Amniotic stem cell (primary cell): ENCODE measurements at regions not wholly inside any gene's neighbourhood (a gene's known extent, or its start where the extent isn't known, plus 50 kb on each side); places are given as distances from the start of the nearest gene placed in this dataset.

Source experiments
- DNase-seq: peaks from one replicate; lab custom pipeline; 2025; lab: John Stamatoyannopoulos, UW

GRCh38 chr7:45235905-45236304 lies 78.3 kb downstream of the RAMP3 start:
- no peak for DNase-seq

DNA sequence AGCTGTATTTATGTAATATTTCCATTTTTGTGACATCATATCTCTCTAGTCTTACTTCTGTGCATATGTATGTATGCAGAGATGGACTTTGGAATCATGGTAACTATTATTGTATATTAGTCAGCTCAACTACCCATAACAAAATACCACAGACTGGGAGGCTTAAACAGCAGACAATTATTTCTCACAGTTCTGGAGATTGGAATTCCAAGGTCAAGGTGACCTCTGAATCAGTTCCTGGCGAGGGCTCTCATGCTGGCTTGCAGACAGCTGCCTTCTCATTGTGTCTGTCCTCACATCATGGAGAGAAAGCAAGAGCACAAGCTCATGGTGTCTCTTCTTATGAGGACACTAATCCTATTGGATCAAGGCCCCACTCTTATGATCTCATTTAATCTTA lies 79.1 kb downstream of the RAMP3 start:
- DNase-seq = no peak

DNA sequence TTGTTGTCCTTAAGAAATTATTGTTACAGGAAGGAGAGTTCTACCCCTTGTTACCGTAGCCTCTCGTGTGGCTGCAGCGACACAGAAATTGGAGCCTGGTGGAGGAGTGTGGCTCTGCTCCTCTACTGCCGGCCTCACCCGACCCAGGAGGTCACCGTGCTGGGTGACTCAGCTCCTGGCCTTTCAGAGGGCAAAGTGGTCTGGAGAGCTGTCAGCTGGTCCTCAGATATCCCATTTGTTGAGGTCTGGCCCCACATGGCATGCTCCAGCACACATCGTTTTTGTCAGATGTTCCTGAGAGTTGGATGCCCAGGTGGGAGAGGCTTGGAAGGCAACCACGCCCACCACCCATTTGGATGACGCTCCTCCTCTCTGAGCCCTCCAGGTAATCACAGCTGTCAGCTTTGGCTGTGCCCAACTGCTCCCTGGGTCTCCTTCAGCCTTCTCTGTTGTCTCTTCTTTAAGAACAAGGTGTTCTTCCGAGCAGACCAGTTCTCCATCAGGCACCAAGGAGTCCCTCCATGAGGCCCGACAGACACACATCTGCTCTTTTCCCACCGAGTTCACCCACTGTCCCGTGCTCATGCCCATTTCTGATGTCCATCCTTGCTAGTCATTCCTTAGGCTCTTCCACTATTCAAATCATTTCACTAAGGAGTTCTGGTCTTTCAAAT lies 80.3 kb downstream of the RAMP3 start:
- DNase-seq = no peak

DNA sequence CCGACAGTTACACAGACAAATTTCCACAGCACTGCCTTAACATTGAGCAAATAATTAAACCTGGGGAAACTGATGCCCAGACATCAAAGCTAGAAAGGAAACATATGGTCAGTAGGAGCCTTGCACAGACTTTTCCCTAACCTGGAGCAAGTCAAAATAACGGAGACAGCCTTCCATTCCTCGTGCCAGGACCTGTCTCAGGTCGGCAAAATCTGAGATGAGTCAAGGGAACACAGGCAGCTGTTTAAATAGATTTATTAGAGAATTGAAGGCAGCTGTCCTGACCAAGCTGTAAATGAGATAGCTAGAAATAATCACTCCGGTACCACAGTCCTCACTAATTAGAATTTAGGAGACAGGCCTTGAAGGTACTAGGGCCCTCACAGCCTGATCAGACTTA lies 81.2 kb downstream of the RAMP3 start:
- no peak for DNase-seq

- DNase-seq = no peak
These were observed 81.9 kb downstream of the RAMP3 start for GRCh38 chr7:45239486-45239885.

- DNase-seq = no peak
These were observed 82.7 kb downstream of the RAMP3 start for GRCh38 chr7:45240273-45240771.

DNA sequence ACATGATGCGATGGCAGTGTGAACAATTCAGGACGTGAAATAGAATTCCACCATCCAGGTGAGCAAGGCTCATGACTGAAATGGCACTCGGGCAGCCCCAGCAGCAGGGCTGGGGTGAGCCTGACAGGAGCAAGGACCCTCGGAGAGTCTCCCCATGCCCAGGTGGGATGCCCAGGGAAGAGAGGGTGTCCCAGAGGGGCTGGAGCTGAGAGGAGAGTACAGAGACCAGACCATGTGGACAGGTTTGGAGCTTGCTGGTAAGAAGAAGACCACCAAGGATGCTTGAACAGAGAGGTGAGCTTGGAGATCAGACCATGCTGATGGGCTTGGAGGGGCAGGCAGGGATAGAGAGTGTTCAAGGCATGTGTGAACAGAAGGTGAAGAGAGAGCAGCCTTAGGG lies 83.3 kb downstream of the RAMP3 start:
- no peak for DNase-seq

DNA sequence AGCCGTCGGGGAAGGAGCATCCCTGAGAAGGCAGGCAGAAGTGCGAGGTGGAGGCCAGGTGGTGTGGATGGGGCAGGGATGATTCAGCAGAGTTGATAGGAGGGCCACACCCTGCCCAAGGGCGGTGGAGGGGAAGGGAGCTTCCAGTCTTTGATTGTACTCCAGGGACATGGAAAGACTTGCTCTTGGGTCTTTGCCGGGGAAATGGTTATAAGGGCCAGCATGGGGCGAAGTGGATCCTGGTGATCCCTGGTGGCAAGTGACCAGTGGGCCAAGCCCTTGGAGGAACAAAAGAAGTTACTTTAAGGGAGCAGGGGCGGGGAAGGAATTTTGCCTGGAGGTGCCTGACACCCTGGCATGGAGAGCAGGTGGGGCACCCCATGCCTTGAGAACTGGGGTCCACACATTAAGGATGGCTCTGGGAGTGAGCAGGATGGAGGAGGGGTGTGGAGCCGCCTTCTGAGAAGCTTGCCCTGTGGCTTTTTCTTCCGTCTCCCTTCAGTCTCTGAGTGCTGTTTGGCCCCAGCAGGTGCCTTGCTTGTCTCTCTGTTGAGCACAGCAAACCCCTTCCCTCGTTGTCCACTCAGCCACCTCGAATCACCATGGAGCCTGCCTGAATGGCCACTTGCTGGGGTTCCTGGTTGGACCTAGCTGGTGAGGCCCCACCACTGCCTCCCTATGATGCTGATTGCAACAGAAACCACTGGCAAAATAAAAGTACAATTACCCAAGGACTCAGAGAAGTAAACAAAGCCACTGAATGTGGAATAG lies 83.9 kb downstream of the RAMP3 start:
- no peak for DNase-seq

- no peak for DNase-seq
These were observed 84.7 kb downstream of the RAMP3 start for GRCh38 chr7:45242261-45242660.

- DNase-seq = no peak
These were observed 85.1 kb downstream of the RAMP3 start for GRCh38 chr7:45242698-45243097.

DNA sequence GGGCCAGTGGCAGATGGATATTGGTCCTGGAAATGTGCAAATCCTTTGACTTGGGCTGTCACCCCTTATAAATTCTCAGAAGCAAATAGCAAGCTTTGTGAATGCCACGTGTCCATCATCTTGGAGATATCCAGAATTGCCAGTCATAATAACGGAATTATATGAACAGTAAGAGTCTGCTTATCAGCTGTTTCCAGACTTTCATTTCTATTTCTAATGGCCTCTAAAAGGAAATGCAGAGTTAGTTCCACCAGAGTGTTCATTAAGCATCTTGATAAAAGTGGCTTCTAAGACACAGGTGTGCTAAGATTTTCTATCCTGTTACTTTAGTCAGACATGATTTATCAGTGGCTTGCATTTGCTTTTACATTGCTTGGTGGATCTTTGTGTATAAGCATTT lies 87.4 kb downstream of the RAMP3 start:
- DNase-seq = no peak

DNA sequence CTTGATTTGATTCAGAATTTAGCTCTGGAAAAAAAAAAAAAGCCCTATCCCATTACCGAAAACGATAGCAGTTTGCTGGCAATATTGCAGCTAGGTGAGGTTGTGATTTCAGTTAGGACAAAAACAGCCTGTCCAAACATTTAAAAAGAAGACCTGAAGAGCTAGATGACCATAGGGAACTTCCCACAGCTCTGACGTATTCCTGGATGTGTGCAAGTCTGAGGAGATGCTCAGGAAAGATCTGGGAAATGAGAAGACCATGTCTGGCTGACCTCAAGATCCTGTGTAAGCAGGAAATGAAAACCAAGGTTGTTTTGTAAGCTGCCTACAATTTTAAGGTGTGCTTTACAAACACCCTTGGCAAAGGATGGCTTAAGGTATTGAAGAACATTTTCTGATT lies 88.7 kb downstream of the RAMP3 start:
- DNase-seq = no peak

GRCh38 chr7:45252248-45252647 lies 94.7 kb downstream of the RAMP3 start:
- DNase-seq = no peak

GRCh38 chr7:45252857-45253256 lies 95.3 kb downstream of the RAMP3 start:
- no peak for DNase-seq

DNA sequence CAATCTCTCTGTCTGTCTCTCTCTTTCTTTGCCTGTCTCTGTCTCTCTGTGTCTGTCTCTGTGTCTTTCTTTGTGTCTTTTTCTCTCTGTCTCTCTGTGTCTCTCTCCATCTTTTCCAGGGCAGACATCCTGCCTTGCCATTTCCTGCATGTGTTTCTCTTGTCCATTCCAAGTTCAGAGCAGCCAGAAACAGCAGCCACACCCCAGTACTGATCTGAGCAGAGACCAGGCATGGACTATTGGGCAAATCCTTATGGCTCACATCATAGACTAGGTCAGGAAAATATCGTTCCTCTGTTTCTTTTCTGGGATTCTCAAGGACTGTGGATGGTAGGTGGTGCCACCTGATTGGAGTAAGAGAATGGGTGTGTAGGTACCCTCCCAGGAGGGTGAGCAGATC lies 95.8 kb downstream of the RAMP3 start:
- DNase-seq = no peak

- no peak for DNase-seq
These were observed 97.6 kb downstream of the RAMP3 start for GRCh38 chr7:45255187-45255586.

DNA sequence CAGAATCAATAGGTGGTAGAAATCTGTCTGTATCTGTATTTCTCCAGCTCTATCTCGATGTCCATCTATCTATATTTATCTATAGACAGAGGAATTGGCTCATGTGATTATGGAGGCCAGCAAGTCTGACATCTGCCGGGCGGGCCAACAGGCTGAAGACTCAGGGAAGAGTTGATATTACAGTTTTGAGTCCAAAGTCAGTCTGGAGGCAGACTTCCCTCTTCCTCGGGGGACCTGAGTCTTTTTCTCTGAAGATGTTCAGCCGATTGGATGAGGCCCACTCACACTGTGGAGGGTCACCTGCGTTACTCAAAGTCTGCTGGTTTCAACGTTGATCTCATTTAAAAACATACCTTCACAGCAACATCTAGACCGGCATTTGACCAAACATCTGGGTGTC lies 98.7 kb downstream of the RAMP3 start:
- no peak for DNase-seq

DNA sequence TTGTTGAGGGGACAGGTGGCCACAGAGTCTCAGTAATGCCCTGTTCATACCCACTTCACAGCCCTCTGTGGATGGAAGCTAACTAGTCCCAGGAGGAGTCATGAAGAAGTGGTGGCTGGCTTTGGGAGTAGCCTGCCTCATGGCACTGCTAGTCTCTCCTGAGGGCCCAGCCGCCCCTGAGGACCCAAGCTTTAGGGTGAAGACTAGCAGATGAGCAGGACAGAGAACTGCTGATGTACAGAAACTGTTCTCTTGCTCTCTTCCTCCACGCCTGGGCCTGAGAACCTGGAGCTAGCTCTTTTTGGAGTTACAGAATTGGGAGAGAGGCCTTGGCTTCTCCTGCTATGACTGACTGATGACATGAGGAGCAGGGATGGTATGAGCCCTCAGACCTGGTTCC lies 99.2 kb downstream of the RAMP3 start:
- DNase-seq = no peak

DNA sequence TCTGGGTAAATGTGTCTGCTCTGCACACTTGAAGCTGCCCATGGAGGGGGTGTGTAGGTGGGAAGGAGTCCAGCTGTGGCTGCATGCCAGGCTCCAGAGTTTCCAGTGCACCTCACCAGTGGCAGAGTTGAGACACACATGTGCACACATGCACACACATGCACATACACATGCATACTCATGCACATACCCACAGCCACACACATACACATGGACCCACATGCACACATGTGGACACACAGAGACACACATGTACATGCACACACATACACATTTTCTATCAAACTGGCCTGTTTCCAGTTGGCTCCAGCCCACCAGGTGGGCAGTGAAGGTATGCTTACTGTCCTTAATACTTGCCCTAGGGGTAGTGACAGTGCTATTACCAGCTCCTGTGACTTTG lies 99.7 kb downstream of the RAMP3 start:
- DNase-seq = no peak

DNA sequence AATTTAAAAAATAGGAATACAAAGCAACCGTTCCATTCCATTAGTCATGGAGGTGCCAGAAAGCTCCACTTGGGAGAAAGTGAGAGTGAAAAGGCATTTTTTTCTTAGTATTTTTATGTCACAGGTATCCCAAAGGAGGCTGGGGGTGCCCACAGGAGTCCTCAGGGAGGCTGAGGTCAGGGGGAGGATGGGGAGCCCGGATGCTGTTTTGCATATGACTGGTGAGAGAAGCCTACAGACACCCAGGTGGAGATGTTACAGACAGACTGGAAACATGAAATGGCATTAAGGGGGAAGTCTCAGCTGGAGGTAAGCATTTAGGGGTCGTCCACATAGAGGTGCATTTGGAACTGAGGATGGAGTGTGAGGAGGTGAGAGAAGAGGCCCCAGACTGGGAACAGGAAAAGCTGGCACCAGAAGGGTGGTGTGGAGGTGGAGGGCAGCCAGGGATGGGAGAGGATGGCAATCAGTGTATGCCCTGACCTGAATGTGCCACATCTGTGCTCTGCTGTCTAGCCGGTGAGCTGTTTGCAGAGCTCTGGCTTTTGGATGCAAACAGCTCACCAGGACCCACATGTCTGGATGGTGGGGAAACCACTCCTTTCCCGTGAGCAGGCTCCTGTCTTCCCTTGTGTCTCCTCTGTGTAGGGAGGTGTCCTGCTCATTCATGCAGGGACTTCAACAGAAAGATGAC lies 101.1 kb downstream of the RAMP3 start:
- DNase-seq = no peak

- no peak for DNase-seq
These were observed 101.6 kb downstream of the RAMP3 start for GRCh38 chr7:45259227-45259596.

- DNase-seq = no peak
These were observed 102.5 kb downstream of the RAMP3 start for GRCh38 chr7:45259966-45260646.

GRCh38 chr7:45267262-45267661 lies 109.7 kb downstream of the RAMP3 start:
- DNase-seq = no peak
